SK-N-SH treated with all-trans-retinoic acid at 6 μM for 48 hours (cell line): ENCODE measurements at regions not wholly inside any gene's neighbourhood (a gene's known extent, or its start where the extent isn't known, plus 50 kb on each side); places are given as distances from the start of the nearest gene placed in this dataset.

Source experiments
- ATAC-seq: fragments of 200-7000 bp; cut with Tn5 transposase; 3 replicates; pipeline ENCODE4 v1.9.1; 2020; ENCODE audit warnings: mild to moderate bottlenecking, moderate library complexity
- ARNTL ChIP-seq: fragments of 450-650 bp; formaldehyde crosslinking; IDR thresholded peaks from 2 replicates; pipeline ENCODE4 v1.5.0; 2020; ENCODE audit warnings: low read depth, mild to moderate bottlenecking, moderate library complexity, borderline replicate concordance
- BACH2 ChIP-seq: fragments of 250-450 bp; sonication (Bioruptor Pico); IDR thresholded peaks from 2 replicates; pipeline ENCODE4 v1.9.0; 2021; ENCODE audit warnings: mild to moderate bottlenecking, borderline replicate concordance
- CREB5 ChIP-seq: fragments of 250-450 bp; sonication (Bioruptor Pico); IDR thresholded peaks from 2 replicates; pipeline ENCODE4 v1.5.1; 2020; ENCODE audit warnings: low read depth, mild to moderate bottlenecking, moderate library complexity
- CSDC2 ChIP-seq: fragments of 250-450 bp; sonication (Bioruptor Pico); IDR thresholded peaks from 2 replicates; pipeline ENCODE4 v1.5.0; 2020; ENCODE audit warnings: mild to moderate bottlenecking, moderate library complexity
- OSR1 ChIP-seq: fragments of 250-450 bp; sonication (Bioruptor Pico); IDR thresholded peaks from 2 replicates; pipeline ENCODE4 v1.8.0; 2022; ENCODE audit warnings: moderate library complexity, mild to moderate bottlenecking, inconsistent platforms
- PATZ1 ChIP-seq: fragments of 250-450 bp; sonication (Bioruptor Pico); IDR thresholded peaks from 2 replicates; pipeline ENCODE4 v1.8.0; 2020; ENCODE audit warnings: mild to moderate bottlenecking, moderate library complexity, borderline replicate concordance
- POU6F1 ChIP-seq: fragments of 250-450 bp; sonication (Bioruptor Pico); IDR thresholded peaks from 2 replicates; pipeline ENCODE4 v1.8.0; 2021; ENCODE audit warnings: low read depth, mild to moderate bottlenecking, moderate library complexity, borderline replicate concordance
- PPARA ChIP-seq: fragments of 250-450 bp; sonication (Bioruptor Pico); IDR thresholded peaks from 2 replicates; pipeline ENCODE4 v1.5.0; 2020; ENCODE audit warnings: mild to moderate bottlenecking, borderline replicate concordance
- RARB ChIP-seq: fragments of 250-450 bp; sonication (Bioruptor Pico); IDR thresholded peaks from 2 replicates; pipeline ENCODE4 v1.8.0; 2021; ENCODE audit warnings: mild to moderate bottlenecking, moderate library complexity
- SNAI2 ChIP-seq: fragments of 250-450 bp; sonication (Bioruptor Pico); IDR thresholded peaks from 2 replicates; pipeline ENCODE4 v1.5.0; 2020; ENCODE audit warnings: mild to moderate bottlenecking, moderate library complexity
- TCF4 ChIP-seq: fragments of 250-450 bp; sonication (Bioruptor Pico); IDR thresholded peaks from 2 replicates; pipeline ENCODE4 v1.8.0; 2021; ENCODE audit warnings: mild to moderate bottlenecking, moderate library complexity, borderline replicate concordance
- TOX ChIP-seq: fragments of 250-450 bp; sonication (Bioruptor Pico); IDR thresholded peaks from 2 replicates; pipeline ENCODE4 v1.8.0; 2021; ENCODE audit warnings: mild to moderate bottlenecking, moderate library complexity, borderline replicate concordance
- TSHZ2 ChIP-seq: fragments of 250-450 bp; sonication (Bioruptor Pico); IDR thresholded peaks from 2 replicates; pipeline ENCODE4 v1.5.0; 2020; ENCODE audit warnings: mild to moderate bottlenecking, moderate library complexity
- ZC3H10 ChIP-seq: fragments of 250-450 bp; sonication (Bioruptor Pico); IDR thresholded peaks from 2 replicates; pipeline ENCODE4 v1.5.1; 2021; ENCODE audit warnings: mild to moderate bottlenecking, moderate library complexity
- ZFP3 ChIP-seq: fragments of 250-450 bp; sonication (Bioruptor Pico); IDR thresholded peaks from 2 replicates; pipeline ENCODE4 v1.5.0; 2020; ENCODE audit warnings: mild to moderate bottlenecking, moderate library complexity
- ZFP30 ChIP-seq: fragments of 450-650 bp; formaldehyde crosslinking; IDR thresholded peaks from 2 replicates; pipeline ENCODE4 v1.5.0; 2022; ENCODE audit warnings: mild to moderate bottlenecking, moderate library complexity
- ZNF70 ChIP-seq: fragments of 450-650 bp; formaldehyde crosslinking; IDR thresholded peaks from 2 replicates; pipeline ENCODE4 v1.5.0; 2020; ENCODE audit warnings: mild to moderate bottlenecking, moderate library complexity
- ZNF8 ChIP-seq: fragments of 450-650 bp; formaldehyde crosslinking; IDR thresholded peaks from 2 replicates; pipeline ENCODE4 v1.5.0; 2020; ENCODE audit warnings: mild to moderate bottlenecking, moderate library complexity

- TF ChIP-seq TCF4 = peak; percentile 59; the same call in 1 of the 2 replicates
- no peak for TF ChIP-seq TOX (CRISPR knock-in tag)
- TF ChIP-seq TSHZ2 (CRISPR knock-in tag) = peak; percentile 81
- no peak for TF ChIP-seq ZFP3
- TF ChIP-seq CSDC2 (CRISPR knock-in tag) = no peak
- peak; percentile 5; the same call in 1 of the 2 replicates for TF ChIP-seq PPARA (CRISPR knock-in tag)
- ATAC-seq = peak; percentile 83
Observed at GRCh38 chr1:181152892-181153633, 64.6 kb downstream of the IER5 start.

- no peak for ATAC-seq
- no peak for TF ChIP-seq SNAI2 (CRISPR knock-in tag)
- no peak for TF ChIP-seq ARNTL (CRISPR knock-in tag)
- TF ChIP-seq ZFP3 = no peak
- no peak for TF ChIP-seq RARB (CRISPR knock-in tag)
- TF ChIP-seq PPARA (CRISPR knock-in tag) = no peak
- TF ChIP-seq TOX (CRISPR knock-in tag) = no peak
- TF ChIP-seq ZC3H10 (CRISPR knock-in tag) = no peak
- TF ChIP-seq BACH2 = no peak
- TF ChIP-seq ZNF70 (CRISPR knock-in tag) = no peak
- no peak for TF ChIP-seq TCF4
- no peak for TF ChIP-seq CREB5
- TF ChIP-seq POU6F1 = no peak
- no peak for TF ChIP-seq ZNF8 (CRISPR knock-in tag)
- no peak for TF ChIP-seq TSHZ2 (CRISPR knock-in tag)
Observed at GRCh38 chr1:181153634-181153961, 65.1 kb downstream of the IER5 start.

GRCh38 chr1:181155339-181155738 is 66.8 kb downstream of the IER5 start:
- TF ChIP-seq POU6F1 = no peak
- no peak for TF ChIP-seq ZFP3
- TF ChIP-seq BACH2 = no peak
- TF ChIP-seq ZFP30 (CRISPR knock-in tag) = no peak
- ATAC-seq = no peak

- ATAC-seq = peak; percentile 88
- TF ChIP-seq SNAI2 (CRISPR knock-in tag) = no peak
- no peak for TF ChIP-seq CREB5
- no peak for TF ChIP-seq ZFP30 (CRISPR knock-in tag)
- TF ChIP-seq OSR1 (CRISPR knock-in tag) = no peak
- no peak for TF ChIP-seq CSDC2 (CRISPR knock-in tag)
- TF ChIP-seq ARNTL (CRISPR knock-in tag) = no peak
- TF ChIP-seq BACH2 = no peak
- TF ChIP-seq PATZ1 = no peak
- no peak for TF ChIP-seq POU6F1
Observed at GRCh38 chr1:181159451-181160140, 71.1 kb downstream of the IER5 start.
